ENCODE measurements at regions not wholly inside any gene's neighbourhood (a gene's known extent, or its start where the extent isn't known, plus 50 kb on each side); places are given as distances from the start of the nearest gene placed in this dataset.

DNA sequence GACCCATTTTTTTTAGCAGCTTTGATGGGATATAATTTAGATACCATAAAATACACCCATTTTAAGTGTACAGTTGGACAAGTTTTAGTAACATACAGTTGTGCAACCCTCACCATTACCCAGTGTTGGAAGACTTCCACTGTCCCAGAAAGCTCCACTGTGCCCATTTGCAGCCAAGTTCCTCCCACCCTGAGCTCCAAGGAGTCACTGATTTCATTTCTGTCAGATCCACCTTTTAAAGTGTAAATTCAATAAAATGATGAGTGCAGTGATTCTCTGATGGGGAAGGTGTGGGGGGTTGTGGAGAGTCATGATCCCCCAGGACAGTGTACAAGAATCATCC, 93.2 kb upstream of the IGF1R start:
- no peak for DNase-seq (ENCODE audit: low read depth)

DNA sequence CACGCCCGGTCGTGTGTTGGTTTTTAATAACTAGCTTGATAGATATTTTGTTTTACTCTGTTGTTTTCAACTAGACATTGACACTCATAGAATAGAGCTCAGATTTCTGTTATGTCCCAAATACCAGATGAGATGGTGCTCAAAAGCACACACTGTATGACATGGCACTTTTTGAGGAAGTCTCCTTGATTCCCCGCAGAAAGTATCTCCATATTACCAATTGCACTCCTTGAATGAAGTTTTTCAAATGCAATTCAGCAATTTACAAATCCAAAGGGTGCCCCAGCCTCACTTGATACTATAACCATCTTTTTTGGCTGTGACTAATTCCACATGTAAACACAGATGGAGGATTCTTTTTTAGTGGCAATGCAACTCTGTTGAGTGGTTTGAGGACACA, 92.0 kb upstream of the IGF1R start:
- DNase-seq (ENCODE audit: low read depth): no peak

DNA sequence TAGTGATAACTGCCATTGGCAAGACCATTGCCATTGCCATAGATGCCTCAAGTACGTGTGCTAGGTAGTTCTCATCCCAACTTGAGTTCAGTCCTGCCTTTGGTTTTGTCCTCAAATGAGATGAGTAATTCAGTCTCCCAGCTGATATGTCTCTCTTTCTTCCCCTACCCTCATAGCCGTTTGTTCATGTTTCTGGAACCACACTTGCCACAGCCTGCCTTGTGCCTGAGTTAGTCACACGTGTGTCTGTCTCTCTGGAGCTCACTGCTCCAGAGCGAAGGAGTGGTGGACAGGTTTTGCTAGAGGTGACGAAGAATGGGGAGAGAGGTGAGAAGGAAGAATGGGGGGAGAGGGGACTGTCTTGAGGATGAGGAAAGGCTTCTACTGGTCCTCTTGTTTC, 88.0 kb upstream of the IGF1R start:
- peak; percentile 38 for DNase-seq (ENCODE audit: low read depth)

DNA sequence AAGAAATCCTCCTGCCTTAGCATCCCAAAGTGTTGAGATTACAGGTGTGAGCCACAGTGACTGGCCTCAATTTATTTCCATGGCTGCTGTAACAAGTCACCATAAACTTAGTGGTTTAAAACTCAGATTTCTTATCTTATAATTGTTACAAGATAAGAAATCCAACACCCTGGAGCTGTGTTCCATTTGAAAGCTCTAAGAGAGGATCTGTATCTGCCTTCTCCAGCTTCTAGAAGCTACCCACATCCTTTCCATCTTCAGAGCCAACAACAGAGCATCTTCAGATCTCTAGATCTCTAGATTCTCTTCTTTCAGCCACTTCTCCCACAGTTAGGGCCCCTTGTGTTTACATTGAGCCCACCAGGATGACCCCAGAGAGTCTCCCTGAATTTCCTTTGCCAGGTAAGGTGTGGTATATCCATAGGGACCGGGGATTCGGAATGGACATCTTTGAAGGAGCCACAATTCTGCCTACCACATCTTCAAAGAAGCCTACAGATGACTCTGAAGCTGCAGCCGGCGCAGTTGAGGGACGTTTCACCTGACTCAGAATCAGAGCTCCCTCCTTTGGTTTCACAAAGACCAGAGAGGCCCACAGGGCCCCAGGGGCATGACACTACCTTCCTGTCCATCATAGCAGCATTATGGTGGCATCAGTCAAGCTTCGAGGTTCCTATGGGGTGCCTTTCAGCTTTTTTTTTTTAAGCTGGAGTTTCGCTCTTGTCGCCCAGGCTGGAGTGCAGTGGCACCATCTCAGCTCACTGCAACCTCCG, 87.0 kb upstream of the IGF1R start:
- DNase-seq (ENCODE audit: low read depth): no peak

DNA sequence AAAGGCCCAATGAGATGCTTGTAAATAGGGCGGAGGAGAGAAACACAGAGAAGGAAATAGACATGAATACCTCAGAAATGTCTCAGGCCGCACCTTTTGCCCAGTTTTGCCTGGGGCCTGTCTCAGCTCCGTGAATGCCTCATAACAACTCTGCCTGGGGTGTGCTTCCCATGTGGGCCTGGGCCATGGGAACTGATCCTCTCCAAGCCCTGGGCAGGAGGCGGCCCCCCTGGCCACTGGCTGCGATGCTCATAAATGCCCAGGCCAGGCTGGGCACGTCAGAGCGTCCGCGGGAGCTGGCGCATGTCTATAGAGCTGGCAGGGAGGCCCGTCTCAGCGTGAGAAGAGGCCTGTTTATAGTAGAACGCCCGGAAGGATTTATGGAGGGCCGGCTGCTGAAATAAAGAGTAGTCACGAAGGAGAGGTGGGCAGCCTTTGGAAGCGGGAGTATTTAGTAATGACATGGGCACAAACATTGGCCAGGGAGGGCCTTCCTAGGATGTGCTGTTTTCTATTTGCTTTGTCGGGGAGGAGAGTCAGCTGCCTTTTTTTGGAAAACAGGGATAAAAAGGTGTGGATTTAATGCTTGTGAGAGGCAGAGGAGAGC, 85.9 kb upstream of the IGF1R start:
- peak; percentile 30 for DNase-seq (ENCODE audit: low read depth)

DNA sequence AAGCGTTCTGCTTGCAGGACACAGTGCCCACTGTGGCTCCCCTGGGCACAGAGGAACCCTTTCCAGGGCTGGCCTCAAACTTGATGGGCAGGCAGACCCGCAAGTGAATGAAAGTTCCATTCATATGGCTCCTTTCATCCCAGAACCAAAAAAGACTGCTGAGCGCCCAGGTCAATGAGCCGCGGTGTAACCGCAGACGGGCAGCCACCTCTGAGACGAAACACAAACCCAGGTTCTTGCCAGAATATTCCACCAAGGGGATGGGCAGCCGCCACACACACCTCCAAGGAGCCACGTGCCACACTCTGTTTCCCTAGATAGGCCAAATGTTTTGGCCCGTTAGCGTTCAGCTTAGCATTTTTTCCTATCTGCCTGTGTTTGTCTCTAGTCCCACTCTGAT, 82.8 kb upstream of the IGF1R start:
- no peak for DNase-seq (ENCODE audit: low read depth)

DNA sequence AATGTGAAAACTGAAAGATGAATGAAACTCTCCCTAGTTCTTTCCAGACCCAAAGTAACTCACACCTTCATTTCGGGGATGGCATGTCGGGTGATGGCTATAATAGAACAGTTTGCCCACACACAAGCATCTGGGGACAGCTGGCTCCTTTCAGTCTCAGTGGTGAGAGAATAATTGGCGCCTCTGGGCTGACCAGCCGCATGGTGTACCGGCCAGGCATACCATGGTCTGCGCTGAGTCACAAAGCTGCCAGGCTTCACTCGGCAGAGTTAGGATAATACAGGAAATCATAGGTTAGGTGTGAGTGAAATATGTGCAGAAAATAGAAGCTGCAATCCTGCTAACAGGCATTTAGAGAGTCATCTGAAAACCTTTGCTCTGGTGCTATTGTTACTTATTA, 80.4 kb upstream of the IGF1R start:
- peak; percentile 77 for DNase-seq (ENCODE audit: low read depth)

DNA sequence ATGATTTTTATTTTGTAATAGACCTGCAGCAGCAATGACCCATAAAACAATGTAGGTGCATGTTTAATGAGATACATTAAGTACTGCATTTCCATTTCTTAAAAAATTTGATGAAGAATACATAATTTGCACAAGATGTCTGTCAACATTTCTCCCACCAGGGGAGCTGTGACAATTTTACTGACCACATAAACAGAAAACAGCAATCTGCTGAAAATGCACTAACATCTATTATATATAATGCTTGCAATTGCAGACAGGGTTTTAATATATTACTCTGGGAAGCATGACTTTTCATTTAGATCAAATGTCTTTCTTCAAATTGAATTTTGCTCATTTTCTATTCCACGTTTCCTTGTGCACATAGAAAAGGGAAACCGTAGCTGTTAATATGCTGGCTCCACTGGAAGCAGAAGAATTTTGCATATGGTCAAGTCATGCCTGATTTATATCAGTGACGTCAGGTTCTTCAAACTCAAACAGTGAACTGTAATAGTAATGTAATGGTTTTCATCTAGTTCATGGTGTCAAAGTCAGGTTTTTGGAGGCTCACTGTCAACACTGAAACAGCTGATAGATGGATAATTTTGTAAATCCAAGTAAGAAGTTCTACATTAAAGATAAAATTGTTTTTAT, 79.8 kb upstream of the IGF1R start:
- no peak for DNase-seq (ENCODE audit: low read depth)

DNA sequence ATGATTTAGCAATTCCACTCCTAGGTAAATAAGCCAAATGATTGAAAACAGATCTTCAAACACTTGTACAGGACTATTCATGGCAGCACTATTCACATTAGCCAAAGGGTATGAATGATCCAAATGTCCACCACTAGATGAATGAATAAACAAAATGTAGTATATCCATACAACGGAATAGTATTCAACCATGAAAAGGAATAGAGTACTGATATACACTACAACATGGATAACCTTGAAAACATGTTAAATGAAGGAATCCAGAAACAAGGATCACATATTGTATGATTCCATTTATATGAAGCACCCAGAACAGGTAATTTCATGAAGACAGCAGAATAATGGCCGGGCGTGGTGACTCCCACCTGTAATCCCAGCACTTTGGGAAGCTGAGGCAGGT, 78.2 kb upstream of the IGF1R start:
- DNase-seq (ENCODE audit: low read depth): no peak

DNA sequence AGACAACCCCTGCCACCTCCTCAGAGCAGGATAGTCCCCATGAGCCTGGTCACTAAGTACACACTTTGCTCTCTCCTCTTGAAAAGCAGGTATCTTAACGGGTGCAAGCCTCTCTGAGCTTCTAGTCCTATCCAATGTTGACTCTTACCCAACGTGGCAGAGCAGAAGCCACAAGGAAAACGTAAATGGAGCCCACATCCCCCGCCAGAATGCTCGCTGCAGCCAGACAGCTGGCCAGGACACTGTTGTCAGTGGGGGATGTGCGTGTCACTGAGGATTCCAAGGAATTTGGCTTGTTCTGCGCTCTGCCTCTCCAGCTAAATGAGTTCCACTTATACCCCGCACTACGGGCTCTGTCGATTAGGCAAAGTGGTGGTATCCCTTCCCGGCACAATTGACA, 67.8 kb upstream of the IGF1R start:
- DNase-seq (ENCODE audit: low read depth): peak; percentile 34

DNA sequence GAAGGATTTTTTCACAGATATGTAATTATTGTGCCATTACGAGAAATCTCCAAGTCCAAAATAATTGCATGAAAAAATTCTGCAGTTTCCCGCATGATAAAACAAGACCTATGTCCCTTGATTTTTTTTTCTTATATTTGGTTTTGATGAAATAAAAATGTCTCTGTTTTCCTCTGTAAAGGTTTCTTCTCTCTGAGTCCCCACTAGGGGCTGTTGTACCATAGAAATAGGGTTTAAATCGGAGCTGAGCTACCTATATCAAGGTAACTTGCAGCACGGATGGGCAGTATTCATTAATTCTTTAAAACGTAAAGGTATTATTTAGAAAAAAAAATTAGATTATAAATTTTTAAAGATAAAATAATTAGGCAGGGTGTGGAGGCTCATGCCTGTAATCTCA, 66.6 kb upstream of the IGF1R start:
- DNase-seq (ENCODE audit: low read depth): no peak

DNA sequence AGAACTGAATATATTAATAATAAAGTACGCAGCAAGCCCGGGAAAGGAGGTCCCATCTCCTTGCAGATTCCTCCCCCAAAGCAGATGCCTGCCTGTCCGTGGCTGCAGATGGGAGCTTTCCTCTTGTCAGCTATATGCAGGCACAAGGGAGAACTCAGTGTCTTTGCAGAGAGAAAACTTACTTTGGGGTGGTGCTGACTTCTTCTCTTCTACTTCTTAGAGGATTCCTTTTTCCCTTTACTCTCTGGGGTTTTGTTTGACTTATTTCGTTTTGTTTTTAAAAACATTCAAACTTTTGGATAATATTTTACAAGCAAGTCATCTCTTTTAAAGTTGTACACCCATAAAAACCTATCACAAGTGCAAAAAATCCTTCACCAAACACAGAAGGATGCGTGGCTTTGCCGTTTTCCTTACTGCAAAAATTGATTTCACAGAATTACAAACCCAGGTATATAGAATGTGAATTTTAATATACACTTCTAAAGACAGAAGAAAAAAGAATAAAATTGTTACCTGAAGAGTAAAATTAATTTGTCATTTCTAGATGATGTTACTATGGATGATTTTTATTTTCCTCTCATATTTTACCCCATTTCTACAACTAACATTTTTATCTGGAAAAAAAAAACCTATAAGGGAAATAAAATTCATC, 65.3 kb upstream of the IGF1R start:
- DNase-seq (ENCODE audit: low read depth): no peak

DNA sequence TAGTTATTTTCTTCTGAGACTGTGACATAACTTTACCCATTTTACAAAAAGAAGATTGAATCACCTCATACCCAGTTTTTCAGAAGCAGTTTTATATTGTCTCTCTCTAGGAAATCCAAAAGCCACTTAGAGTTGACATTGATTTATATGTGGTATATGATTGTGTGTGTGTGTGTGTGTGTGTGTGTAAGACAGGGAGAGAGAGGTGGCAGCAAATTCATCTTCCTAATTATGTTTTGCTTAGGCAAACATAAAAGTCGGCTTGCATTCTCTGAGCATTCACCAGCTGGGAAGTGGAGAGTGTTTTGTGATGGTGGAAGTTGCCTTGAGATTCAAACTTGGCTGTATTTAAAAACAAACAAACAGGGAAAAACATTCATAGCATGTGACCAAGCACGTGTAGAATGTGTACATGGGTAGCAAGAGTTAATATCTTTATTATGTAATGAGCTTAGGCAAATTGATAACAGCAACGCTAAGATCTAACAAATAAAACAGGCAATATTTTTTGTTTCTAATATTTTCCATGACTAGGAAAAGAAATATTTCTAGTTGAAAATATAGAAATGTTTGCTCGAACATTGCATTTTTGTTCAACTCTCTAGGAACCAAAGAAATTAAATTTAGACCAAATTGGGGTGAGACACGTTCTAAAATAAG, 64.4 kb upstream of the IGF1R start:
- no peak for DNase-seq (ENCODE audit: low read depth)

DNA sequence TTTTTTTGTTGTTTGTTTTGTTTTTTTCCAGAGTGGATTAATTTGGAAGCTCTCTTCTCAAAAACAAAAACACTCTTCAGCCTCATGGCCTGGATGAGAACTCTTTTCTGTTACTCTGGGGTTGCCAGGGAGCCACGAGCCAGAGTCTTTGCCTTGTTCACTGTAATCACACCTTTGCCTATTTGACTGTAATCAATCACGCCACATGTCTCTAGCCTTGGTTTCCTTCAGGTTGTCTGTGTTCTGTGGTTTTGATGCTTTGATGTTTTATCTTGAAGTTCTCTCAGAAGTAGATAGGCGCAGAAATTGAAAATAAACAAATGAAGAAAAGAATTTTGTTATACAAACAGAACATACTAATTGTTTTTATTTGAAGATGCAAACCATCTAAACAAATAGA, 62.3 kb upstream of the IGF1R start:
- no peak for DNase-seq (ENCODE audit: low read depth)

DNA sequence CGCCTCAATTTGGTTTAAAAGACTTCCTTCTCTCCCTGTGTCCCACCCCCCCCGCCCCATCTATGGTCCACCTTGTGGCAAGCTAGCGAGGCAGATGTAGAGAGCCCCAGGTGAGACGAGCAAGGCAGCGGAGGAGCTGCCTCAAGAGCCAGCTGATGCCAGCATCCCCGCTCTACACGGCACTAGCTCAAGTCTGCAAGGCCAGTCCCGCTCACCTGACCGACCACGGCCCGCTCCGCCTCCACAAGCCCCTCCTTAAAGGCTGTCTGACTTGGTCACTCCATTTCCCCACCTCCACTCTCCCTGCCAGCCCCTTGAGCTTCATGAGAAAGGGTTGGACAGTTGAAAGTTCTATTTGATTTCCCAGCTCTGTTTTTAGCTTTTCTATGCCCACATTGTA, 56.2 kb upstream of the IGF1R start:
- DNase-seq (ENCODE audit: low read depth): no peak

DNA sequence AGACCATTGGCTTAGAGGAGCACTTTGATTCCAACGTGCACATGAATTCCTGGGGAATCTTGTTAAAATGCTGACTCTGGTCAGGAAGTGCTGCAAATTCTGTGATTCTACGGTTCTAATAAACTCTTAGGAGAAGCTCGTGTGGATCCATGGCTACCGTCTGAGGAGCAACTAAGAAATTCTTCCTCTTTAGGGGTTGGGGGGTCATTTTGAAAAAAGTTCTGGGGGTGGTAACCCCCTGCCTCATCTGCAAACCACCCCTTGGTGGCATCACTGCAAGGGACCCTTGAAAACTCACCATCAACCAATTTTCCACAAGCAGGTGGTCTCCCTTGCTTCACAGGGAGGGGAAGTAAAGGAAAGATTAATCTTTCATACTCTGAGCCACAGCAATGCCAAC, 52.2 kb upstream of the IGF1R start:
- no peak for DNase-seq (ENCODE audit: low read depth)

DNA sequence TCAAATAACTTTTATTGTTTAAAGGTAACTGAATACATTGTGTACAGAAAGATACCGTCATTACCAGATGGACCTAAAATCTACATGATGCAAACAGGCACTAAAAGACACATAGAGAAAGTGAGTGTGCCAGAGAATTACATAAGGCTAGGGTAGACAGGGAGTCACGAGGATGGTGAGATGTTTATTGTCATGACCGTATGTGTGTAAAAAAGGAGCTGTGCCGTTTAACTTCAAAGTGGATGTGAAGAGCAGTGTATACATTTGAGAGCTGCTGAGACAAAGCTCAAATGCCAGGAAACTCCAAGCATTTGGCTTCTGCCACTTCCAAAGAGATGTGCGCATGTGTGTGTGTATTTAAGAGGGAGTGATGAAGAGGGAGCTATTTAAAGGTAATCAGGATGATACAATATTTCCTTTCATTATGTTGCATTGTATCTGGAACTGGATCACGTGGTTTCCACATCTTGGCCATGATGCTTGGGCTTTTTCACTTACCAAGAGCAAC, 51.4 kb upstream of the IGF1R start:
- no peak for DNase-seq (ENCODE audit: low read depth)

DNA sequence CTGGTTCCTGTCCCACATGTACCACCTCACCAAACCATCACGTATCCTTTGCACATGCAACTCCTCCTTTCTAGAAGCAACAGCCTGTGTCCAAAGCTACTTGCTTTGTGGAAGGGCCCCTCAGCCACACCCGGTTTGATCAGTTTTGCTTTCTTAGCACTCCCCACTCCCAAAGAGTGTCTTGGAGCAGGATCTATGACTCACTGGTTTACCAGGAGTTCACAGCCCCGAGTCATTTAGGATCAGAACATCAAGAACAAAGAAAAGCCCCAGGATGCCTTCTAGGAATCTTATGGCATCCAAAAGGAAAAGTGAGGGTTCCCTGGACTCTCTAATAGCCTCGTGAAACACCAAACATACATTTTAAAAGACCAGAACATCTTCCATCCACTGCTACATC, 50.7 kb upstream of the IGF1R start:
- no peak for DNase-seq (ENCODE audit: low read depth)

Data from Daoy (cell line).